ENCODE measurements at regions not wholly inside any gene's neighbourhood (a gene's known extent, or its start where the extent isn't known, plus 50 kb on each side); places are given as distances from the start of the nearest gene placed in this dataset.

GRCh38 chr4:60432911-60433310 lies 767.2 kb upstream of the ADGRL3 start:
- no peak for TF ChIP-seq ZKSCAN5 (CRISPR knock-in tag; IDR thresholded peaks at IDR 0.05)
- no peak for TF ChIP-seq ELK4 (CRISPR knock-in tag; IDR thresholded peaks at IDR 0.05; ENCODE audit: borderline replicate concordance)
- no peak for TF ChIP-seq TGIF2 (CRISPR knock-in tag; IDR thresholded peaks at IDR 0.05)
- TF ChIP-seq TBX2 (CRISPR knock-in tag; IDR thresholded peaks at IDR 0.05; ENCODE audit: borderline replicate concordance), result no peak
- TF ChIP-seq SMC3 (IDR thresholded peaks at IDR 0.05; ENCODE audit: low read length), result no peak
- TF ChIP-seq PHB2 (IDR thresholded peaks at IDR 0.05; ENCODE audit: partially characterized antibody), result no peak
- TF ChIP-seq CTCF (CRISPR knock-in tag; IDR thresholded peaks at IDR 0.05), result no peak
- no peak for TF ChIP-seq POLR2AphosphoS5 (IDR thresholded peaks at IDR 0.05; ENCODE audit: low read depth, low read length)
- no peak for TF ChIP-seq THRA (CRISPR knock-in tag; IDR thresholded peaks at IDR 0.05; ENCODE audit: borderline replicate concordance)
- no peak for TF ChIP-seq SMAD3 (CRISPR knock-in tag; IDR thresholded peaks at IDR 0.05)
- TF ChIP-seq ZNF280D (CRISPR knock-in tag; IDR thresholded peaks at IDR 0.05), result no peak
- TF ChIP-seq EP300 (IDR thresholded peaks at IDR 0.05; ENCODE audit: low read depth in 2 of 2, low read length in 2 of 2), result no peak
- TF ChIP-seq EP300 (CRISPR knock-in tag; IDR thresholded peaks at IDR 0.05; ENCODE audit: borderline replicate concordance), result no peak
